GM19438 (cell line): ENCODE measurements at regions not wholly inside any gene's neighbourhood (a gene's known extent, or its start where the extent isn't known, plus 50 kb on each side); places are given as distances from the start of the nearest gene placed in this dataset.

Experiments
- ATAC-seq: cut with Tn5 transposase; IDR thresholded peaks from one replicate; pipeline ENCODE4 v1.9.1; 2021; ENCODE audit warnings: low read depth; ENCODE audit not compliant: unreplicated experiment

- no peak for ATAC-seq
These were observed 271.9 kb upstream of the TBL1XR1 start for GRCh38 chr3:177469216-177469615.

GRCh38 chr3:177470197-177470941 is 273.1 kb upstream of the TBL1XR1 start:
- no peak for ATAC-seq

- ATAC-seq, result no peak
These were observed 274.6 kb upstream of the TBL1XR1 start for GRCh38 chr3:177471733-177472480.

- ATAC-seq, result no peak
These were observed 275.9 kb upstream of the TBL1XR1 start for GRCh38 chr3:177473184-177473583.

GRCh38 chr3:177473903-177474302 is 276.6 kb upstream of the TBL1XR1 start:
- no peak for ATAC-seq

- ATAC-seq, result no peak
These were observed 277.5 kb upstream of the TBL1XR1 start for GRCh38 chr3:177474652-177475355.

GRCh38 chr3:177475356-177475665 is 278.0 kb upstream of the TBL1XR1 start:
- no peak for ATAC-seq

- no peak for ATAC-seq
These were observed 279.2 kb upstream of the TBL1XR1 start for GRCh38 chr3:177476495-177476894.

GRCh38 chr3:177476921-177477435 is 279.7 kb upstream of the TBL1XR1 start:
- no peak for ATAC-seq

- no peak for ATAC-seq
These were observed 281.0 kb upstream of the TBL1XR1 start for GRCh38 chr3:177478170-177478867.

GRCh38 chr3:177479630-177480029 is 282.3 kb upstream of the TBL1XR1 start:
- ATAC-seq, result no peak

GRCh38 chr3:177481329-177481728 is 284.0 kb upstream of the TBL1XR1 start:
- no peak for ATAC-seq

GRCh38 chr3:177482048-177482691 is 284.9 kb upstream of the TBL1XR1 start:
- no peak for ATAC-seq

GRCh38 chr3:177483182-177483967 is 286.1 kb upstream of the TBL1XR1 start:
- peak; percentile 75 for ATAC-seq

- no peak for ATAC-seq
These were observed 286.9 kb upstream of the TBL1XR1 start for GRCh38 chr3:177484206-177484605.

- no peak for ATAC-seq
These were observed 287.6 kb upstream of the TBL1XR1 start for GRCh38 chr3:177484926-177485325.

- ATAC-seq, result no peak
These were observed 290.4 kb upstream of the TBL1XR1 start for GRCh38 chr3:177487635-177488186.

- ATAC-seq, result no peak
These were observed 291.5 kb upstream of the TBL1XR1 start for GRCh38 chr3:177488740-177489139.

GRCh38 chr3:177490626-177491025 is 293.3 kb upstream of the TBL1XR1 start:
- ATAC-seq, result no peak
